SK-N-SH (cell line): ENCODE measurements at regions not wholly inside any gene's neighbourhood (a gene's known extent, or its start where the extent isn't known, plus 50 kb on each side); places are given as distances from the start of the nearest gene placed in this dataset.
"Not testable (repeated sequence)": the region's sequence is repeated elsewhere in the genome, so short reads cannot be mapped to it uniquely, and the experiment has no call there.

ENCODE experiments used
- CTCF ChIA-PET: fragments of 300-600, 350-600 bp; formaldehyde crosslinking; extraction: SDS; loops from one replicate; lab custom pipeline; 2021; lab: Yijun Ruan, JAX
- POLR2A ChIA-PET: fragments of 350-600 bp; sonication (Branson Sonifier 250); formaldehyde crosslinking; extraction: SDS; loops from one replicate; lab custom pipeline; 2020; ENCODE audit warnings: antibody characterized with exemption, inconsistent platforms; lab: Yijun Ruan, JAX
- DNase-seq: peaks from one replicate; pipeline ENCODE4 v3.0.0; 2012
- H2AFZ ChIP-seq: fragments of 200-600 bp; sonication (generic); 2 replicates; pipeline ENCODE4 v1.8.1; 2016; ENCODE audit warnings: antibody characterized with exemption, mild to moderate bottlenecking, low read depth
- H3F3A ChIP-seq: fragments of 200-600 bp; sonication (generic); replicated peaks from 2 replicates; pipeline ENCODE3; 2016; ENCODE audit warnings: antibody characterized with exemption, mild to moderate bottlenecking; ENCODE audit not compliant: insufficient read depth
- H3K27ac ChIP-seq, 2 experiments: fragments of 200-500 bp in 1 of 2; fragments of 200-600 bp in 1 of 2; sonication (Bioruptor generic) in 1 of 2; sonication (generic), shearing (Covaris generic) in 1 of 2; 2 replicates each; pipeline versions ENCODE4 v1.5.1 to v1.6.1; 2014 to 2016; ENCODE audit warnings: low read depth in 2 of 2, inconsistent platforms in 1 of 2, low read length in 1 of 2, mild to moderate bottlenecking in 1 of 2, mixed read lengths in 1 of 2
- H3K27me3 ChIP-seq: fragments of 200-600 bp; sonication (generic), shearing (Covaris generic); 2 replicates; pipeline ENCODE4 v1.6.1; 2016; ENCODE audit warnings: mixed run types; ENCODE audit not compliant: insufficient read depth
- H3K36me3 ChIP-seq, 2 experiments: fragments of 200-500 bp in 1 of 2; fragments of 200-600 bp in 1 of 2; sonication (Bioruptor generic) in 1 of 2; sonication (generic) in 1 of 2; replicated peaks in 1 of 2; 2 replicates each; pipeline versions ENCODE3 to v1.5.1; 2014 to 2016; ENCODE audit warnings: low read length in 1 of 2, mild to moderate bottlenecking in 1 of 2; ENCODE audit not compliant: insufficient read depth in 2 of 2, control insufficient read depth in 1 of 2
- H3K4me1 ChIP-seq, 2 experiments: fragments of 200-500 bp in 1 of 2; fragments of 200-600 bp in 1 of 2; sonication (Bioruptor generic) in 1 of 2; sonication (generic), shearing (Covaris generic) in 1 of 2; 2 replicates each; pipeline versions ENCODE4 v1.5.1 to v1.6.1; 2014 to 2016; ENCODE audit warnings: low read depth in 1 of 2, low read length in 1 of 2, mixed run types in 1 of 2; ENCODE audit not compliant: insufficient read depth in 2 of 2, control insufficient read depth in 1 of 2
- H3K4me2 ChIP-seq: fragments of 200-600 bp; sonication (generic), shearing (Covaris generic); 2 replicates; pipeline ENCODE4 v1.6.1; 2017; ENCODE audit warnings: mixed run types
- H3K4me3 ChIP-seq, 2 experiments: fragments of 200-500 bp in 1 of 2; fragments of 200-600 bp in 1 of 2; sonication (Bioruptor generic) in 1 of 2; sonication (generic), shearing (Covaris generic) in 1 of 2; 2 replicates each; pipeline versions ENCODE4 v1.5.1 to v1.8.1; 2014 to 2016; ENCODE audit warnings: low read depth in 2 of 2, inconsistent platforms in 1 of 2, low read length in 1 of 2, mild to moderate bottlenecking in 1 of 2, mixed read lengths in 1 of 2, moderate library complexity in 1 of 2
- H3K79me2 ChIP-seq: fragments of 200-600 bp; sonication (generic); 2 replicates; pipeline ENCODE4 v1.8.1; 2017; ENCODE audit warnings: mild to moderate bottlenecking; ENCODE audit not compliant: insufficient read depth
- H3K9ac ChIP-seq: fragments of 200-600 bp; sonication (generic); 2 replicates; pipeline ENCODE4 v1.6.1; 2017; ENCODE audit warnings: mixed run types
- H3K9me2 ChIP-seq: fragments of 200-600 bp; sonication (generic); 2 replicates; pipeline ENCODE4 v1.6.1; 2017; ENCODE audit warnings: mixed run types
- H3K9me3 ChIP-seq: fragments of 200-600 bp; sonication (generic); 2 replicates; pipeline ENCODE4 v1.6.1; 2017; ENCODE audit warnings: mixed run types, mild to moderate bottlenecking, moderate library complexity
- H4K20me1 ChIP-seq: fragments of 200-600 bp; sonication (generic); 2 replicates; pipeline ENCODE4 v1.6.1; 2017; ENCODE audit warnings: mild to moderate bottlenecking, mixed run types; ENCODE audit not compliant: insufficient read depth
- EZH2phosphoT487 ChIP-seq: fragments of 200-600 bp; sonication (generic); IDR thresholded peaks from 2 replicates; pipeline ENCODE4 v1.6.1; 2017; ENCODE audit warnings: low read depth, mixed run types, mild to moderate bottlenecking, antibody characterized with exemption, moderate library complexity, borderline replicate concordance
- FOXJ3 ChIP-seq: sonication (generic); formaldehyde crosslinking; IDR thresholded peaks from 2 replicates; pipeline ENCODE4 v1.5.1; 2020; ENCODE audit warnings: mild to moderate bottlenecking, missing genetic modification reagents
- GATA2 ChIP-seq: sonication (generic); formaldehyde crosslinking; IDR thresholded peaks from 2 replicates; pipeline ENCODE4 v1.5.0; 2020; ENCODE audit warnings: mild to moderate bottlenecking, missing genetic modification reagents
- JUND ChIP-seq: IDR thresholded peaks from 2 replicates; pipeline ENCODE4 v1.4.0; 2012
- MXI1 ChIP-seq: IDR thresholded peaks from 2 replicates; pipeline ENCODE4 v1.6.1; 2012; ENCODE audit warnings: mild to moderate bottlenecking, low read depth, low read length, improper control_type of control experiment
- RAD21 ChIP-seq: IDR thresholded peaks from 2 replicates; pipeline ENCODE4 v1.6.1; 2012; ENCODE audit warnings: mild to moderate bottlenecking, low read length
- RCOR1 ChIP-seq: fragments of 150-350 bp; IDR thresholded peaks from 2 replicates; pipeline ENCODE4 v1.6.1; 2017; ENCODE audit warnings: antibody characterized with exemption, low read length
- RFX5 ChIP-seq: IDR thresholded peaks from 2 replicates; pipeline ENCODE4 v1.6.1; 2012; ENCODE audit warnings: mild to moderate bottlenecking, improper control_type of control experiment, low read length
- RXRA ChIP-seq: IDR thresholded peaks from 2 replicates; pipeline ENCODE4 v1.4.0; 2012; ENCODE audit warnings: low read depth, mild to moderate bottlenecking, borderline replicate concordance
- SMC3 ChIP-seq: IDR thresholded peaks from 2 replicates; pipeline ENCODE4 v1.6.1; 2012; ENCODE audit warnings: low read depth, low read length, improper control_type of control experiment
- TAF1 ChIP-seq: IDR thresholded peaks from 2 replicates; pipeline ENCODE4 v1.6.1; 2012; ENCODE audit warnings: low read depth, mild to moderate bottlenecking, low read length, moderate library complexity, borderline replicate concordance
- WGBS: methylation state at CpG from one replicate; pipeline ENCODE4 v1.1.6; 2017; ENCODE audit warnings: low lambda C conversion rate; 5-methylcytosine and 5-hydroxymethylcytosine counted together
- TF ChIP-seq, protein P1 (sequence below): fragments of 200-600 bp; sonication (generic); IDR thresholded peaks from 2 replicates; pipeline ENCODE4 v1.6.1; 2017; ENCODE audit warnings: antibody characterized with exemption, mild to moderate bottlenecking, moderate library complexity
- TF ChIP-seq, protein P2 (sequence below): IDR thresholded peaks from 2 replicates; pipeline ENCODE4; 2012
- TF ChIP-seq, protein P3 (sequence below): IDR thresholded peaks from 2 replicates; pipeline ENCODE4 v1.4.0; 2012; ENCODE audit warnings: low read depth

DNA sequence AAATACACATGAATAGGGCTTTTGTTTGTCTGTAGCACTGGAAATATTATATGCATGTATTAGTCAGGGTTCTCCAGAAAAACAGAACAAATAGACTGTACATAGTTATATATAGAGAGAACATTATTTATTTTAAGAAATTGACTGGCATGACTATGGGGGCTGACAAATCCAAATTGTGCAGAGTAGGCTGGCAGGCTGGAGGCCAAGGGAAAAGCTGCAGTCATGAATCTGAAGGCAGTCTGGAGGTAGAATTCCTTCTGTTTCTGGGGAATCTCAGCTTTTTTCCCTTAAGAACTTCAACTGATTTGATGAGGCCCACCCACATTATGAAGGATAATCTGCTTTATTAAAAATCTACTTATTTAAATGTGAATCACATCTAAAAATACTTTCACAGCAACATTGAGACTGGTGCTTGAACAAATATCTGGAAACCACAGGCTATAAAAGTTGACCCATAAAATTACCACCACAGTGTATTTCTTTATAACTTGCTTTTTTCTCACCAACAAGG lies 344.2 kb upstream of the KIAA1217 start (continued):
- TF ChIP-seq TAF1 (no peak), MXI1 (no peak), EZH2phosphoT487 (no peak), RCOR1 (no peak)
- TF ChIP-seq, all 33 proteins: peak for 0

DNA sequence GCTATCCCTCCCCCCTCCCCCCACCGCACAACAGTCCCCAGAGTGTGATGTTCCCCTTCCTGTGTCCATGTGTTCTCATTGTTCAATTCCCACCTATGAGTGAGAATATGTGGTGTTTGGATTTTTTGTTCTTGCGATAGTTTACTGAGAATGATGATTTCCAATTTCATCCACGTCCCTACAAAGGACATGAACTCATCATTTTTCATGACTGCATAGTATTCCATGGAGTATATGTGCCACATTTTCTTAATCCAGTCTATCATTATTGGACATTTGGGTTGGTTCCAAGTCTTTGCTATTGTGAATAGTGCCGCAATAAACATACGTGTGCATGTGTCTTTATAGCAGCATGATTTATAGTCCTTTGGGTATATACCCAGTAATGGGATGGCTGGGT lies 342.0 kb upstream of the KIAA1217 start:
- H2AFZ ChIP-seq, CTCF ChIA-PET, H4K20me1 ChIP-seq, H3K4me1 ChIP-seq, H3K9ac ChIP-seq, H3K79me2 ChIP-seq, H3F3A ChIP-seq, H3K9me2 ChIP-seq, H3K27me3 ChIP-seq, H3K4me3 ChIP-seq, POLR2A ChIA-PET, DNase-seq, H3K27ac ChIP-seq, H3K4me2 ChIP-seq, H3K9me3 ChIP-seq, H3K36me3 ChIP-seq: not testable (repeated sequence)
- 39% methylated on average over 3 of the region's 5 CpGs for WGBS

DNA sequence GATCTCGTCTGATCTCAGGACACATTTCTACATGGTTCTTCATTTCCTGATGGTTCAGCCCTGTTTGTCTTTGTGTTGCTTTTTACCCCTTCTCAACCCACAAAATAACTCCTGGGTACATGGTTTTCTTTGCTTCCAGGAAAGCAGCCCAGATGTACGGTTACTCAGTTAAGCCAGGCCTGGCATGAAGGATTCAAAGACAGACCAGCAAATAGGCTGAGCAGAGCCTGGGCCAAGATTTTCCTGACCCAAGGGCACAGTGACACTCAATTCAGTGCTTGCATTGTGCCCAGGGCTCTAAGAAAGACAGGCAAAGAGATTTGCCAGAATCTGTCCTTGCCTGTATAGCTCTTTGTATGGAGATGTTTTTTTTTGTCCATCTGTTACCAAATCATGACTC lies 340.8 kb upstream of the KIAA1217 start:
- no peaks in the 10 kb centered on the region for H3K9me2 ChIP-seq
- H4K20me1 ChIP-seq = no peaks in the 10 kb centered on the region
- no peak for DNase-seq
- no peaks in the 10 kb centered on the region for H3K4me1 ChIP-seq
- H3K9ac ChIP-seq = no peak overlapping the region
- no peak for TF ChIP-seq RFX5
- TF ChIP-seq JUND = no peak
- no peak for TF ChIP-seq GATA2 (CRISPR knock-in tag)
- TF ChIP-seq RCOR1 = no peak
- TF ChIP-seq SMC3 = no peak
- no peak for TF ChIP-seq RXRA
- H3K79me2 ChIP-seq = no peaks in the 10 kb centered on the region
- no peak overlapping the region for H3K27ac ChIP-seq
- WGBS = 53% methylated on average over 2 of the region's 2 CpGs
- POLR2A ChIA-PET = no interaction called here
- H3K4me2 ChIP-seq = no peak overlapping the region
- no peaks in the 10 kb centered on the region for H3K27me3 ChIP-seq
- H2AFZ ChIP-seq = no peak overlapping the region
- CTCF ChIA-PET = no interaction called here
- no peaks in the 10 kb centered on the region for H3K36me3 ChIP-seq
- no peak overlapping the region for H3K4me3 ChIP-seq
- H3F3A ChIP-seq = no peaks in the 10 kb centered on the region
- H3K9me3 ChIP-seq = no peaks in the 10 kb centered on the region

DNA sequence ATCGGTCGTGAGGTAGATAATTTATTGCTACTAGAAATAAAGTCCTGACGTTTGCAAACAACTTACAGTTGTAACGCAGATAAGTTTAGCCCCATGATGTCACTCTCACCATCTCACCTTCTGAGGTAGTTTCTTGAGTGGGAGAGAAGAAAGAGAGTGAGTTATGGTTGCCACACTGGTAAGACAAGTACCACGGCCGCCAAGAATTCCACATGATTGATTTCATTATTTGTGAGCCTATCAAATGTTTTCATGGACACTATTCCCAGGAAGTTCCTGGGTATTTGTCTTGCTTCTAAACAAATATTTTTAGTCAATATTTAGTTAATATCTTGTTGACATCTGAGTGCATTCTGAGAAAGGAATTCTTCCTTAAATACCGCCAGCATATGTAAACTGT lies 339.4 kb upstream of the KIAA1217 start:
- ChIA-PET POLR2A (no interaction called here), CTCF (no interaction called here)
- Histone ChIP-seq H4K20me1 (no peaks in the 10 kb centered on the region), H3K79me2 (no peaks in the 10 kb centered on the region), H3K4me1 (no peaks in the 10 kb centered on the region), H2AFZ (no peak overlapping the region), H3K27me3 (no peaks in the 10 kb centered on the region), H3K27ac (no peak overlapping the region), H3F3A (no peaks in the 10 kb centered on the region), H3K36me3 (no peaks in the 10 kb centered on the region), H3K4me3 (no peak overlapping the region), H3K4me2 (no peak overlapping the region), H3K9me2 (no peaks in the 10 kb centered on the region), H3K9ac (no peak overlapping the region), H3K9me3 (no peaks in the 10 kb centered on the region)
- WGBS = 45% methylated on average over 7 of the region's 7 CpGs
- DNase-seq = no peak
- TF ChIP-seq FOXJ3 (CRISPR knock-in tag) (no peak), RXRA (no peak), EZH2phosphoT487 (no peak), RAD21 (no peak), SMC3 (no peak)
- TF ChIP-seq, protein P1, sequence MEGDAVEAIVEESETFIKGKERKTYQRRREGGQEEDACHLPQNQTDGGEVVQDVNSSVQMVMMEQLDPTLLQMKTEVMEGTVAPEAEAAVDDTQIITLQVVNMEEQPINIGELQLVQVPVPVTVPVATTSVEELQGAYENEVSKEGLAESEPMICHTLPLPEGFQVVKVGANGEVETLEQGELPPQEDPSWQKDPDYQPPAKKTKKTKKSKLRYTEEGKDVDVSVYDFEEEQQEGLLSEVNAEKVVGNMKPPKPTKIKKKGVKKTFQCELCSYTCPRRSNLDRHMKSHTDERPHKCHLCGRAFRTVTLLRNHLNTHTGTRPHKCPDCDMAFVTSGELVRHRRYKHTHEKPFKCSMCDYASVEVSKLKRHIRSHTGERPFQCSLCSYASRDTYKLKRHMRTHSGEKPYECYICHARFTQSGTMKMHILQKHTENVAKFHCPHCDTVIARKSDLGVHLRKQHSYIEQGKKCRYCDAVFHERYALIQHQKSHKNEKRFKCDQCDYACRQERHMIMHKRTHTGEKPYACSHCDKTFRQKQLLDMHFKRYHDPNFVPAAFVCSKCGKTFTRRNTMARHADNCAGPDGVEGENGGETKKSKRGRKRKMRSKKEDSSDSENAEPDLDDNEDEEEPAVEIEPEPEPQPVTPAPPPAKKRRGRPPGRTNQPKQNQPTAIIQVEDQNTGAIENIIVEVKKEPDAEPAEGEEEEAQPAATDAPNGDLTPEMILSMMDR = no peak
- TF ChIP-seq, protein P2, sequence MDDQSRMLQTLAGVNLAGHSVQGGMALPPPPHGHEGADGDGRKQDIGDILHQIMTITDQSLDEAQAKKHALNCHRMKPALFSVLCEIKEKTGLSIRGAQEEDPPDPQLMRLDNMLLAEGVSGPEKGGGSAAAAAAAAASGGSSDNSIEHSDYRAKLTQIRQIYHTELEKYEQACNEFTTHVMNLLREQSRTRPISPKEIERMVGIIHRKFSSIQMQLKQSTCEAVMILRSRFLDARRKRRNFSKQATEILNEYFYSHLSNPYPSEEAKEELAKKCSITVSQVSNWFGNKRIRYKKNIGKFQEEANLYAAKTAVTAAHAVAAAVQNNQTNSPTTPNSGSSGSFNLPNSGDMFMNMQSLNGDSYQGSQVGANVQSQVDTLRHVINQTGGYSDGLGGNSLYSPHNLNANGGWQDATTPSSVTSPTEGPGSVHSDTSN = no peak
- TF ChIP-seq, protein P3, sequence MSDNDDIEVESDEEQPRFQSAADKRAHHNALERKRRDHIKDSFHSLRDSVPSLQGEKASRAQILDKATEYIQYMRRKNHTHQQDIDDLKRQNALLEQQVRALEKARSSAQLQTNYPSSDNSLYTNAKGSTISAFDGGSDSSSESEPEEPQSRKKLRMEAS = no peak
